Hematopoietic multipotent progenitor cell treated with erythropoietin and hydrocortisone succinate and interleukin-3 and kit ligand, for 15 days (in vitro differentiated cells): ENCODE measurements at regions not wholly inside any gene's neighbourhood (a gene's known extent, or its start where the extent isn't known, plus 50 kb on each side); places are given as distances from the start of the nearest gene placed in this dataset.
"Not testable (repeated sequence)": the region's sequence is repeated elsewhere in the genome, so short reads cannot be mapped to it uniquely, and the experiment has no call there.

Experiments used
- DNase-seq: peaks from one replicate; pipeline ENCODE4 v3.0.0-alpha.2; 2015; ENCODE audit warnings: low spot score

GRCh38 chr4:49575250-49575649 lies 589.2 kb downstream of the CWH43 start:
- not testable (repeated sequence) for DNase-seq

GRCh38 chr4:49578371-49578770 lies 592.3 kb downstream of the CWH43 start:
- DNase-seq = not testable (repeated sequence)

DNA sequence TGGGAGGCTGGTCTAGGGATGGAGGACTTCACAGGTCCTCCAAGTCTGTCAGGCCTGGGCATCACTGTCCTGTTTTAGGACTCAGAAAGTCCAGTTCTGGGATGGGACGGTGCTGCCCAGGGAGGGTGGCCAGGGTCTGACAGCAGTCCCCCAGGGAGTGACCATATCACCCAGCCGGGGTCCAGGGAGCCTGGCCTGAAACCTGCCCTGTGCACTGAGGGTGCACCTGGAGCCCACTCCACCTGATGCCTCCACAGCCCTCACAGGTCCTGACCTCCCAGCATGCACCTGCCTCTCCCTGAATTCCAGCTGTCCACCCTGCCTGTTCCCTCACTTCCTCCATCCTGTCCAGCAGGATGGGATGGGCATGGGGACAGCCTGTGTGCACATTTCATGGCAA lies 592.8 kb downstream of the CWH43 start:
- DNase-seq = not testable (repeated sequence)

DNA sequence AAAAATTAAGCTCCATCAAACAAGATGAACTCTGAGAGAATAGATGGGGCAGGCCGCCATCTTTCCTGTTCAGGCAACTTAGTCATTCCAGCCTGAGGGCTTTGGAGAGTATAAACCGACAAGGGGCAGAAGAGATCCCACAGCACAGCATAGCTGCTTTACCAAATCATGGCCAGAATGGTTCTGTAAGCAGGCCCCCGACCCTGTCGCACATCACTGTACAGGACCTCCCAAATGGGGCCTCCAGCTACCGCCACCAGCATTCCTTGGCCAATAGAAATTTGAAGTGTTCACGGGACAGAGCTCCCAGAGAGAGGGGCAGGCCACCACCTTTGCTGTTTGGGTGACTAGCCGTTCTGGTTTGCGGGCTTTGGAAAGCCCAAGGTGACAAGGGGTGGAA lies 594.1 kb downstream of the CWH43 start:
- DNase-seq = not testable (repeated sequence)

- not testable (repeated sequence) for DNase-seq
Observed at GRCh38 chr4:49588401-49588800, 602.3 kb downstream of the CWH43 start.

DNA sequence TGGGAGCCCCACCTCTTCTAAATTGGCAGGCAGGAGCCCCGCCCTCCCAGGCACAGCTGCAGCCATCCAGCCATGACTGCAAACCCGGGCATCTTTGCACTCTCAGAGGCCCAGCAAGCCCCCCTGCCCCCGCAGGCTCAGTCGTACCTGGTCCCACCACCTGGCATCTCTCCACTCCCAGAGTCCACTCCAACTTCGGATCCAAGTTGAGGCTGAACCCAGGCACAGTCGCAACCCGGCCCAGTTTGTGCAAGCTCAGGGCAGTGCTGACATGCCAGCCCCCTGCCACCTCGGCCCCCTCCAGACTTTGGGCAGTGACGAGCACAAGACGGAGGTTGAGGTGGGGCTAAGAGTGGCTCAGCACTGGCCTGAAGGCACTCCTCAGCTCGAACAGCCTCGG lies 632.4 kb downstream of the CWH43 start:
- DNase-seq = not testable (repeated sequence)

DNA sequence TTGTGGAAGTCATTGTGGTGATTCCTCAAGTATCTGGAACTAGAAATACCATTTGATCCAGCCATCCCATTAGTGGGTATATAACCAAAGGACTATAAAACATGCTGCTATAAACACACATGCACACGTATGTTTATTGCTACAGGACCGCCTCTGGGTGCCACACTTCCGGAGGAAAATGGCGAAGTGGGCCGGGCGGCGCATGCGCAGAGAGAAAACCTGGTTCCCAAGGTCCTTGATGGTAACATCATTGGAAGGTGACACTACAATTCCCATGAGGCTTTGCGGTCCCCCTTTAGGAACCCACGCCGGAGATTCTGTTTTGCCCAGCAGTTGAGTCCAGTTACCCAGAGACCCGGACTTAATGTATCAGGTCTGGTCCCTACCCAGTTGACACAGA lies 640.4 kb downstream of the CWH43 start:
- not testable (repeated sequence) for DNase-seq
